ENCODE measurements at regions not wholly inside any gene's neighbourhood (a gene's known extent, or its start where the extent isn't known, plus 50 kb on each side); places are given as distances from the start of the nearest gene placed in this dataset.

DNA sequence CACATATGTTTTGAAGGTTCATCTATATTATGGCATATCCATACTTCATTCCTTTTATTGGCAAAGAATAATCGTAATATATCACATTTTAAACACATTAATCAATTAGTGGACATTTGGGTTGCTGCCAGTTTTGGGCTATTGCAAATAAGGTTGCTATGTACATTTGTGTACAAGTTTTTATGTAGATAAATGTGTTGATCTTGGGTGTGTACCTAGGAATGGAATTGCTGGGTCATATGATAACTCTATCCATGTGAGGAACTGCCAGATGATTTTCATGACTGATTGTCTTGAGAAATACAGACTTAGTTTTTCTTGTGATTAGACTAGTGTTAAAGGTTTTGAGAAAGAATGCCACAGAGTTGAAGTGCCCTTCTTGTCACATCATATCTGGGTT, 99.2 kb upstream of the RAB40AL start:
- no peaks in the 10 kb centered on the region for H3F3A ChIP-seq (replicated peaks; ENCODE audit: low read depth)
- H3K27ac ChIP-seq (ENCODE audit: low read depth) = no peak overlapping the region
- ATAC-seq (no peak), DNase-seq (ENCODE audit: low spot score) (no peak)
- TF ChIP-seq, protein P1, sequence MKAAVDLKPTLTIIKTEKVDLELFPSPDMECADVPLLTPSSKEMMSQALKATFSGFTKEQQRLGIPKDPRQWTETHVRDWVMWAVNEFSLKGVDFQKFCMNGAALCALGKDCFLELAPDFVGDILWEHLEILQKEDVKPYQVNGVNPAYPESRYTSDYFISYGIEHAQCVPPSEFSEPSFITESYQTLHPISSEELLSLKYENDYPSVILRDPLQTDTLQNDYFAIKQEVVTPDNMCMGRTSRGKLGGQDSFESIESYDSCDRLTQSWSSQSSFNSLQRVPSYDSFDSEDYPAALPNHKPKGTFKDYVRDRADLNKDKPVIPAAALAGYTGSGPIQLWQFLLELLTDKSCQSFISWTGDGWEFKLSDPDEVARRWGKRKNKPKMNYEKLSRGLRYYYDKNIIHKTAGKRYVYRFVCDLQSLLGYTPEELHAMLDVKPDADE (IDR thresholded peaks at IDR 0.05) = no peak
- TF ChIP-seq CREB1 (CRISPR knock-in tag; IDR thresholded peaks at IDR 0.05; ENCODE audit: low read depth) (no peak), EZH2 (IDR thresholded peaks at IDR 0.05; ENCODE audit: low read depth, unreplicated experiment) (no peak), POLR2AphosphoS5 (IDR thresholded peaks at IDR 0.05; ENCODE audit: low read depth) (no peak)
- TF ChIP-seq, protein P2, sequence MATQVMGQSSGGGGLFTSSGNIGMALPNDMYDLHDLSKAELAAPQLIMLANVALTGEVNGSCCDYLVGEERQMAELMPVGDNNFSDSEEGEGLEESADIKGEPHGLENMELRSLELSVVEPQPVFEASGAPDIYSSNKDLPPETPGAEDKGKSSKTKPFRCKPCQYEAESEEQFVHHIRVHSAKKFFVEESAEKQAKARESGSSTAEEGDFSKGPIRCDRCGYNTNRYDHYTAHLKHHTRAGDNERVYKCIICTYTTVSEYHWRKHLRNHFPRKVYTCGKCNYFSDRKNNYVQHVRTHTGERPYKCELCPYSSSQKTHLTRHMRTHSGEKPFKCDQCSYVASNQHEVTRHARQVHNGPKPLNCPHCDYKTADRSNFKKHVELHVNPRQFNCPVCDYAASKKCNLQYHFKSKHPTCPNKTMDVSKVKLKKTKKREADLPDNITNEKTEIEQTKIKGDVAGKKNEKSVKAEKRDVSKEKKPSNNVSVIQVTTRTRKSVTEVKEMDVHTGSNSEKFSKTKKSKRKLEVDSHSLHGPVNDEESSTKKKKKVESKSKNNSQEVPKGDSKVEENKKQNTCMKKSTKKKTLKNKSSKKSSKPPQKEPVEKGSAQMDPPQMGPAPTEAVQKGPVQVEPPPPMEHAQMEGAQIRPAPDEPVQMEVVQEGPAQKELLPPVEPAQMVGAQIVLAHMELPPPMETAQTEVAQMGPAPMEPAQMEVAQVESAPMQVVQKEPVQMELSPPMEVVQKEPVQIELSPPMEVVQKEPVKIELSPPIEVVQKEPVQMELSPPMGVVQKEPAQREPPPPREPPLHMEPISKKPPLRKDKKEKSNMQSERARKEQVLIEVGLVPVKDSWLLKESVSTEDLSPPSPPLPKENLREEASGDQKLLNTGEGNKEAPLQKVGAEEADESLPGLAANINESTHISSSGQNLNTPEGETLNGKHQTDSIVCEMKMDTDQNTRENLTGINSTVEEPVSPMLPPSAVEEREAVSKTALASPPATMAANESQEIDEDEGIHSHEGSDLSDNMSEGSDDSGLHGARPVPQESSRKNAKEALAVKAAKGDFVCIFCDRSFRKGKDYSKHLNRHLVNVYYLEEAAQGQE (IDR thresholded peaks at IDR 0.05; ENCODE audit: unreplicated experiment) = no peak
- H3K4me3 Mint-ChIP-seq = no peak overlapping the region
- H3K4me2 ChIP-seq = no peak overlapping the region
- no peaks in the 10 kb centered on the region for H3K4me1 ChIP-seq (ENCODE audit: insufficient read depth)
- no peaks in the 10 kb centered on the region for H3K27me3 ChIP-seq (ENCODE audit: insufficient read depth)
- no peak overlapping the region for H2AFZ ChIP-seq
- peaks cover 2% of the 10 kb centered on the region for H3K27me3 Mint-ChIP-seq (ENCODE audit: insufficient read depth, low read depth, poor library complexity)
- H3K27ac Mint-ChIP-seq = no peak overlapping the region
- no peaks in the 10 kb centered on the region for H4K20me1 ChIP-seq (replicated peaks; ENCODE audit: insufficient read depth)
- H3K36me3 Mint-ChIP-seq (ENCODE audit: low read depth) = no peaks in the 10 kb centered on the region; the same call in 1 of the 3 replicates
- H3K9me2 ChIP-seq (ENCODE audit: insufficient read depth) = no peaks in the 10 kb centered on the region
- no peak overlapping the region for H3K4me3 ChIP-seq
- no peaks in the 10 kb centered on the region for H3K36me3 ChIP-seq (ENCODE audit: insufficient read depth)
- H3K9me3 Mint-ChIP-seq = no peaks in the 10 kb centered on the region
- no peaks in the 10 kb centered on the region for H3K79me2 ChIP-seq (replicated peaks; ENCODE audit: insufficient read depth)
- peaks cover 5% of the 10 kb centered on the region; the same call in 2 of the 3 replicates for H3K4me1 Mint-ChIP-seq

DNA sequence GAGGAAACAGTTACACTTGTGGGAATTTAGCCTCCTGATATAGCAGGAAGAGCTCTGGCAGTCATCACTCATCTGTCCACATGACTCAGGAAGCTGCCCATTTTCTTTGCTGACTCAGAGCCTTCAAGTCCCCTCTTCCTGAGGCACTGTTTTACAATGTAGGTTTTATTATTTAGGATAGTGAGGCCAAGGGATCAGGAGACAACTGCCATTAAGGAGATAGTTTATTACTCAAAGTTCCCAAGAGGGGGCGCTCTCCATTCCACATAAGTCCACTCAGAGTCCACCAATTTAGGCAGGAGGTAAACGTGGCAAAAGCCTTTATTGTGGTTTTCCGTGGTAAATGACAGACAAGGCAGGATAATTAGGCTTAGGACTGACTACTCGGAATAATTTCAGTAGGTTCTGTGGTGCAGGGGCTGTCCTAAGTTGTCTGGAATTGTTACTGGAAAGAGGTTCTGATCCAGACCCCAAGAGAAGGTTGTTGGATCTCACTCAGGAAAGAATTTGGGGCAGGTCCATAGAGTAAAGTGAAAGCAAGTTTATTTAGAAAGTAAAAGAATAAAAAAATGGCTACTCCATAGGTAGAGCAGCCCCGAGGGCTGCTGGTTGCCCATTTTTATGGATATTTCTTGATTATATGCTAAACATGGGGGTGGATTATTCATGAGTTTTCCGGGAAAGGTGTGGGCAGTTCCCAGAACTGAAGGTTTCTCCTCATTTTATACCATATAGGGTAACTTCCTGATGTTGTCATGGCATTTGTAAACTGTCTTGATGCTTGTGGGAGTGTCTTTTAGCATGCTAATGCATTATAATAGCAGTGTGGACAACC, 96.0 kb upstream of the RAB40AL start:
- H3K36me3 Mint-ChIP-seq (ENCODE audit: low read depth) = no peaks in the 10 kb centered on the region; the same call in 1 of the 3 replicates
- ATAC-seq (no peak), DNase-seq (ENCODE audit: low spot score) (peak; percentile 69)

More for the DNA sequence above, 96.0 kb upstream of the RAB40AL start:
- H3K4me3 ChIP-seq = no peak overlapping the region
- no peaks in the 10 kb centered on the region for H3K9me2 ChIP-seq (ENCODE audit: insufficient read depth)
- no peaks in the 10 kb centered on the region for H3K36me3 ChIP-seq (ENCODE audit: insufficient read depth)
- Mint-ChIP-seq H3K27ac (no peak overlapping the region), H3K27me3 (ENCODE audit: insufficient read depth, low read depth, poor library complexity) (no peaks in the 10 kb centered on the region), H3K4me1 (no peaks in the 10 kb centered on the region; the same call in 2 of the 3 replicates), H3K9me3 (no peaks in the 10 kb centered on the region), H3K4me3 (no peak overlapping the region)
- no peaks in the 10 kb centered on the region for H3K4me1 ChIP-seq (ENCODE audit: insufficient read depth)
- H3K27me3 ChIP-seq (ENCODE audit: insufficient read depth) = no peaks in the 10 kb centered on the region
- H2AFZ ChIP-seq = no peak overlapping the region
- no peaks in the 10 kb centered on the region for H4K20me1 ChIP-seq (replicated peaks; ENCODE audit: insufficient read depth)
- H3K79me2 ChIP-seq (replicated peaks; ENCODE audit: insufficient read depth) = no peaks in the 10 kb centered on the region
- H3K27ac ChIP-seq (ENCODE audit: low read depth) = no peak overlapping the region
- TF ChIP-seq, protein P3, sequence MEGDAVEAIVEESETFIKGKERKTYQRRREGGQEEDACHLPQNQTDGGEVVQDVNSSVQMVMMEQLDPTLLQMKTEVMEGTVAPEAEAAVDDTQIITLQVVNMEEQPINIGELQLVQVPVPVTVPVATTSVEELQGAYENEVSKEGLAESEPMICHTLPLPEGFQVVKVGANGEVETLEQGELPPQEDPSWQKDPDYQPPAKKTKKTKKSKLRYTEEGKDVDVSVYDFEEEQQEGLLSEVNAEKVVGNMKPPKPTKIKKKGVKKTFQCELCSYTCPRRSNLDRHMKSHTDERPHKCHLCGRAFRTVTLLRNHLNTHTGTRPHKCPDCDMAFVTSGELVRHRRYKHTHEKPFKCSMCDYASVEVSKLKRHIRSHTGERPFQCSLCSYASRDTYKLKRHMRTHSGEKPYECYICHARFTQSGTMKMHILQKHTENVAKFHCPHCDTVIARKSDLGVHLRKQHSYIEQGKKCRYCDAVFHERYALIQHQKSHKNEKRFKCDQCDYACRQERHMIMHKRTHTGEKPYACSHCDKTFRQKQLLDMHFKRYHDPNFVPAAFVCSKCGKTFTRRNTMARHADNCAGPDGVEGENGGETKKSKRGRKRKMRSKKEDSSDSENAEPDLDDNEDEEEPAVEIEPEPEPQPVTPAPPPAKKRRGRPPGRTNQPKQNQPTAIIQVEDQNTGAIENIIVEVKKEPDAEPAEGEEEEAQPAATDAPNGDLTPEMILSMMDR (conservative IDR thresholded peaks at IDR 0.05; ENCODE audit: low read depth in 2 of 2) = peak; percentile 47 to 59
- no peak for TF ChIP-seq JUNB (IDR thresholded peaks at IDR 0.05; ENCODE audit: unreplicated experiment)
- no peak for TF ChIP-seq ZNF114 (CRISPR knock-in tag; IDR thresholded peaks at IDR 0.05)
- TF ChIP-seq ZNF331 (CRISPR knock-in tag; IDR thresholded peaks at IDR 0.05; ENCODE audit: low read depth) = no peak
- no peak for TF ChIP-seq EZH2phosphoT487 (IDR thresholded peaks at IDR 0.05; ENCODE audit: unreplicated experiment)
- TF ChIP-seq, protein P1 (IDR thresholded peaks at IDR 0.05) = no peak
- TF ChIP-seq STAT1 (IDR thresholded peaks at IDR 0.05; ENCODE audit: unreplicated experiment) = no peak
- no peak overlapping the region for H3K4me2 ChIP-seq
- H3F3A ChIP-seq (replicated peaks; ENCODE audit: low read depth) = no peaks in the 10 kb centered on the region
